ENCODE measurements at regions not wholly inside any gene's neighbourhood (a gene's known extent, or its start where the extent isn't known, plus 50 kb on each side); places are given as distances from the start of the nearest gene placed in this dataset.

DNA sequence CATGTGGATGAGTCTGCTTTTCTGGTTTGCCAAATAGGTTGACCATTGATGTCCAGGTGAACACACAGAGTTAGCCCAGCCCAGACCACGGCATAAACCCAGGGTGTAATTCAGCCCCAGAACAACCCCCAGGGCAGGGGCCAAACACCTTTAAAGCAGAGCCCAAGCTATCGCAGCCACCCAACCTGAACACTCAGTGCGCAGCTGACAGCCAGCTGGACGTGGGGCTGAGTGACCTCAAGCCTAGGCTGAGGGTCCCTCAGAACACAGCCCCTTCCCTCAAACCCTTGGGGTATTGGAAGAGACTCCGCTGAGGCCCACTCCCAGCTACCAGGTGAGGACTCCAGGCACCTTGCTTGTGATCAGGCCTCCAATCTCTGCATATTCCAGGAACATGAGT, 161.5 kb upstream of the NECTIN1 start:
- 54 to 64% methylated on average over 5 of the region's 5 CpGs for WGBS, 2 experiments (ENCODE audit: low coverage in 1 of 2, low lambda C conversion rate in 2 of 2, missing lambda C conversion rate in 2 of 2)
- Histone ChIP-seq H3K4me1 (ENCODE audit: insufficient read depth) (no peaks in the 10 kb centered on the region), H3F3A (ENCODE audit: insufficient read depth) (no peaks in the 10 kb centered on the region)

GRCh38 chr11:119889728-119890280, 160.8 kb upstream of the NECTIN1 start:
- Histone ChIP-seq H3K4me3 (no peak overlapping the region), H3K27ac (no peak overlapping the region), H3K9ac (no peak overlapping the region), H3K9me2 (ENCODE audit: insufficient read depth) (no peaks in the 10 kb centered on the region), H2AFZ (no peak overlapping the region), H3K79me2 (ENCODE audit: insufficient read depth) (no peaks in the 10 kb centered on the region), H3K4me1 (ENCODE audit: insufficient read depth) (no peaks in the 10 kb centered on the region), H4K20me1 (ENCODE audit: insufficient read depth) (no peaks in the 10 kb centered on the region), H3F3A (ENCODE audit: insufficient read depth) (no peaks in the 10 kb centered on the region), H3K4me2 (ENCODE audit: unreplicated experiment) (no peak overlapping the region), H3K36me3 (ENCODE audit: low read depth) (no peaks in the 10 kb centered on the region), H3K27me3 (replicated peaks; ENCODE audit: insufficient read depth) (peaks cover 42% of the 10 kb centered on the region), H3K9me3 (ENCODE audit: low read depth) (no peaks in the 10 kb centered on the region)
- no peak for DNase-seq
- WGBS, 2 experiments (ENCODE audit: low coverage in 1 of 2, low lambda C conversion rate in 2 of 2, missing lambda C conversion rate in 2 of 2), result 41 to 45% methylated on average over 4 of the region's 4 CpGs
- TF ChIP-seq EZH2 (IDR thresholded peaks at IDR 0.05; ENCODE audit: insufficient read depth, poor library complexity, severe bottlenecking) (no peak), EZH2phosphoT487 (IDR thresholded peaks at IDR 0.05; ENCODE audit: insufficient read depth, low read depth) (no peak)
- in situ Hi-C loops (cut with MboI), result no loop called here

More for the DNA sequence above, 161.5 kb upstream of the NECTIN1 start:
- Histone ChIP-seq H3K9me2 (ENCODE audit: insufficient read depth) (no peaks in the 10 kb centered on the region), H3K4me3 (no peak overlapping the region), H3K27me3 (replicated peaks; ENCODE audit: insufficient read depth) (peaks cover 39% of the 10 kb centered on the region), H3K4me2 (ENCODE audit: unreplicated experiment) (no peak overlapping the region), H3K9ac (no peak overlapping the region), H3K9me3 (ENCODE audit: low read depth) (no peaks in the 10 kb centered on the region), H3K27ac (no peak overlapping the region), H3K79me2 (ENCODE audit: insufficient read depth) (no peaks in the 10 kb centered on the region), H3K36me3 (ENCODE audit: low read depth) (no peaks in the 10 kb centered on the region), H2AFZ (no peak overlapping the region), H4K20me1 (ENCODE audit: insufficient read depth) (no peaks in the 10 kb centered on the region)
- no peak for DNase-seq
- in situ Hi-C loops (cut with MboI), result no loop called here
- TF ChIP-seq EZH2phosphoT487 (IDR thresholded peaks at IDR 0.05; ENCODE audit: insufficient read depth, low read depth) (no peak), EZH2 (IDR thresholded peaks at IDR 0.05; ENCODE audit: insufficient read depth, poor library complexity, severe bottlenecking) (no peak)

DNA sequence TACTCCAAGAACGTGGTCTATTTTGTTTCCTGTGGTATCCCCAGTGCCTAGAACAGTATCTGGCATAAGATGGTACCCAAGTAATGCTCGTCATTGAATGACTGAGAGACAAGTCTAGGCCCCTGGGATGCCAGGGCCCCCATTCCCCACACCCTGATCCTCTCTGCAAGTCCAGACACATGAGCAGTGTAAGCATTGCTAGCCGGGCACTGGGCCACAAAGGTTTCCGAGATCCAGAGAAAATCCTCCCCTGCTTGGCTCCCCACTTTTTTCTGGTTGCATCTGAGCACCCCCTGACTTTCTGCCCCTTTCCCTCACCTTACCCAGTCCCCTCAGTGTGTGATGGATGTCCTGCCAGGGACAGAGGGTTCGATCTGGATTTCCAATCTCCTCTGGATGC, 160.1 kb upstream of the NECTIN1 start:
- WGBS, 2 experiments (ENCODE audit: low coverage in 1 of 2, low lambda C conversion rate in 2 of 2, missing lambda C conversion rate in 2 of 2), result 47 to 55% methylated on average over 5 of the region's 5 CpGs
- no peak overlapping the region for H3K27ac ChIP-seq
- no peaks in the 10 kb centered on the region for H3K9me3 ChIP-seq (ENCODE audit: low read depth)
- no peaks in the 10 kb centered on the region for H3F3A ChIP-seq (ENCODE audit: insufficient read depth)
- no peaks in the 10 kb centered on the region for H3K79me2 ChIP-seq (ENCODE audit: insufficient read depth)
- DNase-seq, result no peak
- in situ Hi-C loops (cut with MboI), result no loop called here
- H2AFZ ChIP-seq, result no peak overlapping the region
- no peak overlapping the region for H3K9ac ChIP-seq
- no peak for TF ChIP-seq EZH2 (IDR thresholded peaks at IDR 0.05; ENCODE audit: insufficient read depth, poor library complexity, severe bottlenecking)
- no peak for TF ChIP-seq EZH2phosphoT487 (IDR thresholded peaks at IDR 0.05; ENCODE audit: insufficient read depth, low read depth)
- no peaks in the 10 kb centered on the region for H3K4me1 ChIP-seq (ENCODE audit: insufficient read depth)
- peaks cover 42% of the 10 kb centered on the region for H3K27me3 ChIP-seq (replicated peaks; ENCODE audit: insufficient read depth)
- no peaks in the 10 kb centered on the region for H3K36me3 ChIP-seq (ENCODE audit: low read depth)
- H3K4me2 ChIP-seq (ENCODE audit: unreplicated experiment), result no peak overlapping the region
- no peaks in the 10 kb centered on the region for H4K20me1 ChIP-seq (ENCODE audit: insufficient read depth)
- H3K4me3 ChIP-seq, result no peak overlapping the region
- H3K9me2 ChIP-seq (ENCODE audit: insufficient read depth), result no peaks in the 10 kb centered on the region

- 20 to 23% methylated on average over 5 of the region's 5 CpGs for WGBS, 2 experiments (ENCODE audit: low coverage in 1 of 2, low lambda C conversion rate in 2 of 2, missing lambda C conversion rate in 2 of 2)
- Histone ChIP-seq H3K4me3 (no peak overlapping the region), H3F3A (ENCODE audit: insufficient read depth) (no peaks in the 10 kb centered on the region), H3K27ac (no peak overlapping the region), H3K9ac (no peak overlapping the region), H3K9me2 (ENCODE audit: insufficient read depth) (no peaks in the 10 kb centered on the region), H2AFZ (no peak overlapping the region), H3K4me1 (ENCODE audit: insufficient read depth) (no peaks in the 10 kb centered on the region), H3K4me2 (ENCODE audit: unreplicated experiment) (no peak overlapping the region), H4K20me1 (ENCODE audit: insufficient read depth) (no peaks in the 10 kb centered on the region), H3K79me2 (ENCODE audit: insufficient read depth) (no peaks in the 10 kb centered on the region), H3K9me3 (ENCODE audit: low read depth) (no peaks in the 10 kb centered on the region), H3K36me3 (ENCODE audit: low read depth) (no peaks in the 10 kb centered on the region), H3K27me3 (replicated peaks; ENCODE audit: insufficient read depth) (peaks cover 41% of the 10 kb centered on the region)
- DNase-seq, result no peak
- in situ Hi-C loops (cut with MboI), result no loop called here
- TF ChIP-seq EZH2phosphoT487 (IDR thresholded peaks at IDR 0.05; ENCODE audit: insufficient read depth, low read depth) (no peak), EZH2 (IDR thresholded peaks at IDR 0.05; ENCODE audit: insufficient read depth, poor library complexity, severe bottlenecking) (no peak)
Observed at GRCh38 chr11:119888119-119888518, 159.1 kb upstream of the NECTIN1 start.

Measured in GM23248 (cell line).